Ishikawa (cell line): ENCODE measurements at regions not wholly inside any gene's neighbourhood (a gene's known extent, or its start where the extent isn't known, plus 50 kb on each side); places are given as distances from the start of the nearest gene placed in this dataset.
A peak's percentile ranks its signal among the peaks of the same experiment; 100 is the strongest.

Experiments used
- CEBPB ChIP-seq: IDR thresholded peaks from 2 replicates; pipeline ENCODE4 v1.6.1; 2012
- CREB1 ChIP-seq: IDR thresholded peaks from 2 replicates; pipeline ENCODE4 v1.6.1; 2012; ENCODE audit warnings: low read depth
- EGR1 ChIP-seq: IDR thresholded peaks from 2 replicates; pipeline ENCODE4 v1.6.1; 2012
- EP300 ChIP-seq: IDR thresholded peaks from 2 replicates; pipeline ENCODE4 v1.6.1; 2012; ENCODE audit warnings: borderline replicate concordance
- FOXM1 ChIP-seq: IDR thresholded peaks from 2 replicates; pipeline ENCODE4 v1.6.1; 2012; ENCODE audit warnings: low read depth, borderline replicate concordance
- MAX ChIP-seq: IDR thresholded peaks from 2 replicates; pipeline ENCODE4 v1.6.1; 2012
- NFIC ChIP-seq: IDR thresholded peaks from 2 replicates; pipeline ENCODE4 v1.6.1; 2012
- RAD21 ChIP-seq: IDR thresholded peaks from 2 replicates; pipeline ENCODE4 v1.6.1; 2012; ENCODE audit warnings: low read depth
- TAF1 ChIP-seq: IDR thresholded peaks from 2 replicates; pipeline ENCODE4 v1.6.1; 2012; ENCODE audit warnings: low read depth, mild to moderate bottlenecking
- TCF12 ChIP-seq: IDR thresholded peaks from 2 replicates; pipeline ENCODE4 v1.6.1; 2012; ENCODE audit warnings: low read depth
- TEAD4 ChIP-seq: IDR thresholded peaks from 2 replicates; pipeline ENCODE4 v1.6.1; 2012
- YY1 ChIP-seq: IDR thresholded peaks from 2 replicates; pipeline ENCODE4 v1.6.1; 2012; ENCODE audit warnings: low read depth
- ZBTB7A ChIP-seq: IDR thresholded peaks from 2 replicates; pipeline ENCODE4 v1.6.1; 2012; ENCODE audit warnings: low read depth
- TF ChIP-seq, protein P1 (sequence below): IDR thresholded peaks from 2 replicates; pipeline ENCODE4 v1.6.1; 2012; ENCODE audit warnings: low read depth, mild to moderate bottlenecking
- TF ChIP-seq, protein P2 (sequence below): IDR thresholded peaks from 2 replicates; pipeline ENCODE4 v1.6.1; 2012

DNA sequence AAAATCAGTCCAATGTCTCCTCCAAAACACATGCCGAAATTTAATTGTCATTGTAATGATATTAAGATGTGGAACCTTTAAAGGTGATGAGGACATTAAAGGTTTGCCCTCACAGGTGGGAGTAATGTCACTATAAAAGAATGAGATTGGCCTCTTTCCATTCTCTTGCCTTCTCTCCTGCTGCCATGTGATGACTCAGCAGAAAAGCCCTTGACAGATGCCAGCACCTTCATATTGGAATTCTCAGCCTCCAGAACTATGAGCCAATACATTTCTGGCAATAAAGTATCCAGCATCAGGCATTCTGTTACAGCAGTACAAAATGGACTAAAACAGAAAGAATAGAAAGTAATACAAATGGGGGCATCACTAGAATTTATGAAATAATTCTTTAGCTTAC, 609.7 kb downstream of the SLC16A7 start:
- TF ChIP-seq MAX (no peak; the same call in 1 of the 2 replicates), TAF1 (no peak), EP300 (no peak), EGR1 (no peak), FOXM1 (no peak), RAD21 (no peak), TEAD4 (peak; percentile 63), CEBPB (no peak), ZBTB7A (no peak), TCF12 (no peak), YY1 (peak; percentile 66; the same call in 1 of the 2 replicates), NFIC (peak; percentile 25; the same call in 1 of the 2 replicates), CREB1 (no peak)
- TF ChIP-seq, protein P1, sequence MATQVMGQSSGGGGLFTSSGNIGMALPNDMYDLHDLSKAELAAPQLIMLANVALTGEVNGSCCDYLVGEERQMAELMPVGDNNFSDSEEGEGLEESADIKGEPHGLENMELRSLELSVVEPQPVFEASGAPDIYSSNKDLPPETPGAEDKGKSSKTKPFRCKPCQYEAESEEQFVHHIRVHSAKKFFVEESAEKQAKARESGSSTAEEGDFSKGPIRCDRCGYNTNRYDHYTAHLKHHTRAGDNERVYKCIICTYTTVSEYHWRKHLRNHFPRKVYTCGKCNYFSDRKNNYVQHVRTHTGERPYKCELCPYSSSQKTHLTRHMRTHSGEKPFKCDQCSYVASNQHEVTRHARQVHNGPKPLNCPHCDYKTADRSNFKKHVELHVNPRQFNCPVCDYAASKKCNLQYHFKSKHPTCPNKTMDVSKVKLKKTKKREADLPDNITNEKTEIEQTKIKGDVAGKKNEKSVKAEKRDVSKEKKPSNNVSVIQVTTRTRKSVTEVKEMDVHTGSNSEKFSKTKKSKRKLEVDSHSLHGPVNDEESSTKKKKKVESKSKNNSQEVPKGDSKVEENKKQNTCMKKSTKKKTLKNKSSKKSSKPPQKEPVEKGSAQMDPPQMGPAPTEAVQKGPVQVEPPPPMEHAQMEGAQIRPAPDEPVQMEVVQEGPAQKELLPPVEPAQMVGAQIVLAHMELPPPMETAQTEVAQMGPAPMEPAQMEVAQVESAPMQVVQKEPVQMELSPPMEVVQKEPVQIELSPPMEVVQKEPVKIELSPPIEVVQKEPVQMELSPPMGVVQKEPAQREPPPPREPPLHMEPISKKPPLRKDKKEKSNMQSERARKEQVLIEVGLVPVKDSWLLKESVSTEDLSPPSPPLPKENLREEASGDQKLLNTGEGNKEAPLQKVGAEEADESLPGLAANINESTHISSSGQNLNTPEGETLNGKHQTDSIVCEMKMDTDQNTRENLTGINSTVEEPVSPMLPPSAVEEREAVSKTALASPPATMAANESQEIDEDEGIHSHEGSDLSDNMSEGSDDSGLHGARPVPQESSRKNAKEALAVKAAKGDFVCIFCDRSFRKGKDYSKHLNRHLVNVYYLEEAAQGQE, result no peak
- TF ChIP-seq, protein P2, sequence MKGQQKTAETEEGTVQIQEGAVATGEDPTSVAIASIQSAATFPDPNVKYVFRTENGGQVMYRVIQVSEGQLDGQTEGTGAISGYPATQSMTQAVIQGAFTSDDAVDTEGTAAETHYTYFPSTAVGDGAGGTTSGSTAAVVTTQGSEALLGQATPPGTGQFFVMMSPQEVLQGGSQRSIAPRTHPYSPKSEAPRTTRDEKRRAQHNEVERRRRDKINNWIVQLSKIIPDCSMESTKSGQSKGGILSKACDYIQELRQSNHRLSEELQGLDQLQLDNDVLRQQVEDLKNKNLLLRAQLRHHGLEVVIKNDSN, result no peak

GRCh38 chr12:60209521-60209920, 613.7 kb downstream of the SLC16A7 start:
- TF ChIP-seq ZBTB7A, result no peak

- TF ChIP-seq TAF1 (no peak), CEBPB (no peak), CREB1 (no peak), EP300 (no peak), FOXM1 (no peak), YY1 (no peak), TEAD4 (no peak), NFIC (no peak), MAX (no peak)
- TF ChIP-seq, protein P1, result no peak
Measured at GRCh38 chr12:60209933-60210332, 614.1 kb downstream of the SLC16A7 start.

DNA sequence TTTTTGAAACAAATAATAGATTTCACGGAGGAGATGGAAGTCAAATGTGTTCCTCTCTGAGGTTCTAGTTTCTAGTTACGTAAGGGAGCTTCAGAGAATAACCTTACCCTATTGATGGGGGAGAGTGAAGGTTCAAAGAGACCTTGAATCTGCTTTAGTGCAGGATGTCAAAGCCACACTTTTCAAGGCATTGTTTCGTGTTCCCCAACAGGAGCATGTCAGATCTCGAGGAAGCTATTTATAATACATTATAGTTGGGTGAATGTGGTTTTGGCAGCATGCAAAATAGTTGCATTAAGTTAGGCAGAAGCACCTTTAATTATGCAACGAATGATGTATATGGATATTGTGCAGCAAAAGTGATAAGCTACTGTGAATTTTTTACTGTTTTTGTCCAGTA, 614.9 kb downstream of the SLC16A7 start:
- TF ChIP-seq CEBPB (no peak), EP300 (no peak), MAX (no peak), TEAD4 (no peak)
- TF ChIP-seq, protein P2, result no peak

- TF ChIP-seq, protein P1, result no peak
- no peak for TF ChIP-seq CEBPB
- no peak for TF ChIP-seq EP300
- no peak for TF ChIP-seq RAD21
- no peak for TF ChIP-seq MAX
- TF ChIP-seq FOXM1, result no peak
- no peak for TF ChIP-seq CREB1
- no peak for TF ChIP-seq NFIC
- no peak for TF ChIP-seq TCF12
- TF ChIP-seq ZBTB7A, result no peak
- no peak for TF ChIP-seq YY1
- TF ChIP-seq EGR1, result no peak
- TF ChIP-seq TEAD4, result no peak
- no peak for TF ChIP-seq TAF1
- TF ChIP-seq, protein P2, result no peak
Measured at GRCh38 chr12:60211244-60211643, 615.4 kb downstream of the SLC16A7 start.
